Left ventricle myocardium inferior (tissue), 1 donor: ENCODE measurements at regions not wholly inside any gene's neighbourhood (a gene's known extent, or its start where the extent isn't known, plus 50 kb on each side); places are given as distances from the start of the nearest gene placed in this dataset.

Experiments used
- DNase-seq: peaks from one replicate; pipeline ENCODE4 v3.0.0-alpha.2; 2020
- H3K27ac ChIP-seq: fragments of 200-600 bp; replicated peaks from 2 replicates; pipeline ENCODE4 v1.8.0; 2021
- H3K27me3 ChIP-seq: fragments of 200-600 bp; 2 replicates; pipeline ENCODE4 v1.8.0; 2021; ENCODE audit warnings: low read depth
- H3K36me3 ChIP-seq: fragments of 200-600 bp; 2 replicates; pipeline ENCODE4 v1.8.0; 2021
- H3K4me1 ChIP-seq: fragments of 200-600 bp; 2 replicates; pipeline ENCODE4 v1.8.0; 2021
- H3K4me3 ChIP-seq: fragments of 200-600 bp; 2 replicates; pipeline ENCODE4 v1.8.0; 2021; ENCODE audit warnings: mild to moderate bottlenecking, moderate library complexity
- H3K9me3 ChIP-seq: fragments of 200-600 bp; replicated peaks from 2 replicates; pipeline ENCODE4 v1.8.0; 2021
- intact Hi-C: fragments of 100-400 bp; cut with micrococcal nuclease; formaldehyde crosslinking; loops from one replicate; pipeline ENCODE4 v1.11.0; 2022
- TF ChIP-seq, protein P1 (sequence below): fragments of 200-600 bp; IDR thresholded peaks from 2 replicates; pipeline ENCODE4 v1.8.0; 2021; ENCODE audit warnings: antibody characterized with exemption, mild to moderate bottlenecking, borderline replicate concordance
- donor health status: DM: no; HTN: yes; CAD: no; lungs with severe emphysema.

DNA sequence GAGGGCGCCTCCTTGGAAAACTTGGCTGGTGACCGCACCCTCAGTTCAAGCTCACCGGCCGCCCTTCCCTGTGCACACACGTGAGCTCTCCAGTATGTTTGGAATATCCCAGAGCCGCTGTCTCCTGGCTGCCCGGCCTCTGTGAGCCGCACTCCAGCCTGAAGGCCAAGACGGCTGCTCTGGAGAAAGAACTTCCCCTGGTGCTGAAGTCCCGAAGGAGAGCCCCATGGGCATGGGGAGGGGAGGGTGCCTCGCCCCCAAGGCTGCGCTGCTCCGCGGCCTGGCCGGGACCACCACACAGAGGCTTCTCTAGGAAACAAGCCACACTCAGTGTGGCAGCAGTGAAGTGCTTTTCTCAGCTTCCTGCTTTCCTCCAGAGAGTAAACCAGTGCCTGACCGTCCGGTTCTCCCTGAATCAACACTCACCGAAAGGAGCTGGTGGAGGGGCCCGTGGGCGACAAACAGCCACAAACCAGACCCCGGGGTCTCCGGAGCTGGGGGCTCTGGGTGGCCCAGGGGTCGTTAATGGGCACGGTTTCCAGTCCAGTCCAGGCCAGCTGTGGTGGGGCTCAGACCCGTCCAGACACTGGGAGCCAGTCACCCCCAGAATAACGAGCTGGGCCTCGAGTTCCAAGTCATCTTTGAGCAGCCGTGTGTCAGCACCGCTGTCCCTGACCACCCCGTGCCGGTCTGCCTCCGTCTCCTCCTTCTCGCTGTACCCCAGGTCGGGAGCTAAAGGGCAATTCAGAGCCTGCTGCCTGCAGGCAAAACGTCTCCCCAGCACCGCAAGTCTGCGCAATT is 87.4 kb upstream of the BHLHE23 start:
- TF ChIP-seq, protein P1, sequence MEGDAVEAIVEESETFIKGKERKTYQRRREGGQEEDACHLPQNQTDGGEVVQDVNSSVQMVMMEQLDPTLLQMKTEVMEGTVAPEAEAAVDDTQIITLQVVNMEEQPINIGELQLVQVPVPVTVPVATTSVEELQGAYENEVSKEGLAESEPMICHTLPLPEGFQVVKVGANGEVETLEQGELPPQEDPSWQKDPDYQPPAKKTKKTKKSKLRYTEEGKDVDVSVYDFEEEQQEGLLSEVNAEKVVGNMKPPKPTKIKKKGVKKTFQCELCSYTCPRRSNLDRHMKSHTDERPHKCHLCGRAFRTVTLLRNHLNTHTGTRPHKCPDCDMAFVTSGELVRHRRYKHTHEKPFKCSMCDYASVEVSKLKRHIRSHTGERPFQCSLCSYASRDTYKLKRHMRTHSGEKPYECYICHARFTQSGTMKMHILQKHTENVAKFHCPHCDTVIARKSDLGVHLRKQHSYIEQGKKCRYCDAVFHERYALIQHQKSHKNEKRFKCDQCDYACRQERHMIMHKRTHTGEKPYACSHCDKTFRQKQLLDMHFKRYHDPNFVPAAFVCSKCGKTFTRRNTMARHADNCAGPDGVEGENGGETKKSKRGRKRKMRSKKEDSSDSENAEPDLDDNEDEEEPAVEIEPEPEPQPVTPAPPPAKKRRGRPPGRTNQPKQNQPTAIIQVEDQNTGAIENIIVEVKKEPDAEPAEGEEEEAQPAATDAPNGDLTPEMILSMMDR: no peak
- Histone ChIP-seq H3K36me3 (no peaks in the 10 kb centered on the region), H3K27ac (no peak overlapping the region), H3K4me1 (no peaks in the 10 kb centered on the region), H3K9me3 (no peaks in the 10 kb centered on the region), H3K27me3 (peaks cover 100% of the 10 kb centered on the region), H3K4me3 (no peak overlapping the region)
- intact Hi-C loops: no loop called here
- DNase-seq: peak; percentile 8

DNA sequence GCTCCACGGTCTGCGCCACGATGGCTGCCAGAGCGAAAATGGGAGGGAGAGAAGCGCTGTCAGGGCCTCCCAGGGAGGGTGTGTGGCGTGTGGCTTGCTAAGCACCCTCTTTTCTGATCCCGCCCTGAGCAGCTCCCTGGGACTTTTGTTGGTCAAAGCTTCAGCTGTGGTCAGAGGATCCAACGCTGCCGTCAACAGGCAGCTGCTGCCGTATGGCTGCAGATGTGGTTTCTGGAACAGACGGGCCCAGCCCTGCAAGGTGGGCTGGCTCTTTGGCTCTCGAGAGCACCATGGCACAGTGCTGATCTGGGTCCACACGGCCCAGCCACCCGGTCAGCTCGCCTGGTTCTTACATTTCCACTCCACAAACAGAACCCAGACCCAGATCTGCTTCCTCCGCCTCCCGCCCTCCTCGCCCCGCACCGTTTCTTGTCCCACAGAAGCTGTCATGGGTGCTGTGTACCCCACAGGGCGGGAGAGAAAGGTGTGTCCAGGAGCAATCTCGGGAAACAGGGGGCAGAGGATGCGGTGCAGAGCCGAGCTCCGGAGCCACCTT is 86.0 kb upstream of the BHLHE23 start:
- Histone ChIP-seq H3K36me3 (no peaks in the 10 kb centered on the region), H3K4me3 (no peak overlapping the region), H3K4me1 (no peaks in the 10 kb centered on the region), H3K9me3 (no peaks in the 10 kb centered on the region), H3K27ac (no peak overlapping the region), H3K27me3 (peaks cover 100% of the 10 kb centered on the region)
- peak; percentile 2 for DNase-seq
- intact Hi-C loops: no loop called here
- TF ChIP-seq, protein P1: no peak

DNA sequence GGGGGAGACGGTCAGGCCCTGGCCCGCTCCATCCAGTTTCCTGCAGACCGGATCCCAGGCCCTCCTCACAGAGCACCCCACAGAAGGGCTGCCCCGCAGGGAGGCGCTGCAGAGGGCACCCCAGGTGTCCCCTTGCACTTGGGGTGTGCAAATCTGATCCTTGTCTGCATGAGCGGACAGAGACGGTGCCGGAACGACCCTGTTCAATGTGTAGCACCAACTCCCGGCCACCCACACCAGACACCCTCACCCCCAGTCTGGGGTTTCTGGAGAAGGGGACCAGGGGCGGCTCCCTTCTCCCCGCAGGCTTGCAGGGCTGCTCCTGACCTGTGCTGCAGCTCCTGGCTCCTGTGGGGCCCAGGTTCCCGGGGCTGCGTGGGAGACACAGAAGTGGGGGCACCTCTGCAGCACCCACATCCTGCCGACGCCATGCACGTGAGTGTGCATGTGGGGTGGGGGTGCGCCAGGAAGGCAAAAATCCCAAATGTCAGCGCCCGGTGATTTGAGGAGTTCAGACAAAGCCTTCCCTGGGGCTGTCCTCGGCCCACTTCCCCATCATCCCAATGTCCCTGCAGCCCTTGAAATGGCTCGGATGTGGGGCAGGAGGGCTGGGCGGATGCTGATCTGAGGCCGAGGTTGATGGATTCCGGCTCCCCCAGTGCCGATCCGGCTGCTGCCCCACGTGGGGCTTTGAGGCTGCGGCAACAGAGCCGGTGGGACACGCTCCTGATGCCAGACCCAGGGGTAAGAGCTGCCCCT is 85.3 kb upstream of the BHLHE23 start:
- intact Hi-C loops: no loop called here
- TF ChIP-seq, protein P1: no peak
- no peak overlapping the region for H3K4me3 ChIP-seq
- no peak overlapping the region for H3K27ac ChIP-seq
- no peaks in the 10 kb centered on the region for H3K9me3 ChIP-seq
- peak; percentile 12 for DNase-seq
- peaks cover 100% of the 10 kb centered on the region for H3K27me3 ChIP-seq
- H3K4me1 ChIP-seq: no peaks in the 10 kb centered on the region
- no peaks in the 10 kb centered on the region for H3K36me3 ChIP-seq

DNA sequence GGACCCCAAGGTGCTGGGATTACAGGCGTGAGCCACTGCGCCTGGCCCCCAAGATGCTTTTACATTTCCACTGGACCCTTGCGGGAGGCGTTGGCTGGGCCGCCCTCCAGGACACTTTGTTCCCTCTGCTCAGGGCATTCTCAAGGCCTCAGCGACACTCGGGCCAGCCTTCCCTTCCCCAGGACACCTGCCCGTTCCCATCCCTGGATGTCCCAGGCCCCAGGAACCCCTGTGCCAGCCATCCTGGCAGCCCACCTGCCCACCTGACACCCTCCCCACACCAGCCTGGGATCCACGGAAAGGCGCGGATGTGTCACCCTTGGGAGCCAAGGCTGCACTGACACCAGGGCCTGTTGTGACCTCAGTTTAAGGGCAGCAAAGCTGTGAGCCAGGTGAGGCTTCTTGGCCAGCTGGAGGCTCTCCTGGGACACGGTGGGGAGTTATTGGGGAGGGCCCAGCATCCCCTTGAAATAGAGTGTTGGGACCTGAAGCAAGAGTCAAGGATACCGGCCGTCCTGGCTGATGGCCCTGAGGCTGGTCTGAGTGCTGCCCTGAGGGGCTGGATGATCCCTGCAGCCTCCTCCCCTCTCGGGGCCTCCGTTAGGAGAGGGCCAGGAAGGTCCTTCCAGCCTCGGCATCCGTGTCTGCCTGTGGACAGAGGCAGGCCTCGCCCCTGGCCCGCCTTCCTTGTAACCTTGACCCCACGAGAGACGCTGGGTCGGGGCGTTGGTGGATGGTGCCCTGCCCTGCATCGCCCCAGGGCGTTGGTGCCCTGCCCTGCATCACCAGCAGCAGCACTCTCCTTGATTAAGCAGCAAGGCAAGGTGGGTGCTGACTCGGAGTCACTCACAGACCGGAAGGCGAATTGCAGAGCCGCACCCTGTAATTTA is 84.2 kb upstream of the BHLHE23 start:
- DNase-seq: peak; percentile 10
- Histone ChIP-seq H3K9me3 (no peaks in the 10 kb centered on the region), H3K4me3 (no peak overlapping the region), H3K27me3 (peaks cover 100% of the 10 kb centered on the region), H3K27ac (no peak overlapping the region), H3K4me1 (no peaks in the 10 kb centered on the region), H3K36me3 (no peaks in the 10 kb centered on the region)
- TF ChIP-seq, protein P1: no peak
- intact Hi-C loops: no loop called here

DNA sequence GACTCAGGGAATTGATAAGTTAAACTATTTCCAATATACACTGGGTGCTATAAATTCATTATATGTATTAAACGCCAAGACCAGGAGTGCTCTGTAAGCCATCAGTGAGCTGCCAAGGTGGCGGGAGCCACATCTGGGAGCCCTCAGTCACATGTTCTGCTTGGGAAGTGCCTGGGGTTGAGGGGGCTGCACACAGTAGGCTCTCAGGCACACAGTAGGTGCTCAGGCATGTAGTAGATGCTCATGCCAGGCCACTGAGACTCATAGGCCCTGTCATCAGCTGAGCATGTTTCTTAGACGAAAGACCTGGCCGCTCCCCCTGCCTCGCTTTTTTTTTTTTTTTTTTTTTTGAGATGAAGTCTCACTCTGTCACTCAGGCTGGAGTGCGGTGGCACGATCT is 83.3 kb upstream of the BHLHE23 start:
- Histone ChIP-seq H3K4me1 (no peaks in the 10 kb centered on the region), H3K9me3 (no peaks in the 10 kb centered on the region), H3K36me3 (no peaks in the 10 kb centered on the region), H3K4me3 (no peak overlapping the region), H3K27me3 (peaks cover 100% of the 10 kb centered on the region), H3K27ac (no peak overlapping the region)
- intact Hi-C loops: no loop called here
- TF ChIP-seq, protein P1: no peak
- peak; percentile 0 for DNase-seq
